SU-DHL-6 (cell line): ENCODE measurements at regions not wholly inside any gene's neighbourhood (a gene's known extent, or its start where the extent isn't known, plus 50 kb on each side); places are given as distances from the start of the nearest gene placed in this dataset.

Experiments used
- H2AFZ ChIP-seq: fragments of 200-600 bp; sonication (generic); 2 replicates; pipeline ENCODE4 v1.6.1; 2014; ENCODE audit warnings: low read depth, mild to moderate bottlenecking, moderate library complexity, mixed read lengths, antibody characterized with exemption, low read length; ENCODE audit not compliant: severe bottlenecking
- H3F3A ChIP-seq: fragments of 200-600 bp; shearing (Covaris generic); 2 replicates; pipeline ENCODE4 v1.6.0; 2016; ENCODE audit warnings: antibody characterized with exemption, mild to moderate bottlenecking; ENCODE audit not compliant: insufficient read depth
- H3K27ac ChIP-seq: fragments of 200-600 bp; sonication (generic); 2 replicates; pipeline ENCODE4 v1.5.1; 2016; ENCODE audit warnings: low read depth, mild to moderate bottlenecking, low read length, moderate library complexity, mixed read lengths
- H3K27me3 ChIP-seq: fragments of 200-600 bp; sonication (generic), shearing (Covaris generic); 2 replicates; pipeline ENCODE4 v1.6.0; 2014; ENCODE audit warnings: mild to moderate bottlenecking, low read length
- H3K36me3 ChIP-seq: fragments of 200-600 bp; sonication (generic); 2 replicates; pipeline ENCODE4 v1.6.1; 2014; ENCODE audit warnings: mild to moderate bottlenecking, low read length, mixed read lengths
- H3K4me2 ChIP-seq: fragments of 300-600, 200-600 bp; shearing (Covaris generic), sonication (generic); 2 replicates; pipeline ENCODE4 v1.6.0; 2014; ENCODE audit warnings: low read length, low read depth, mild to moderate bottlenecking; ENCODE audit not compliant: poor library complexity, severe bottlenecking
- H3K4me3 ChIP-seq: fragments of 200-600 bp; sonication (generic); 2 replicates; pipeline ENCODE4 v1.5.1; 2014; ENCODE audit warnings: antibody characterized with exemption, low read length, mild to moderate bottlenecking, mixed read lengths; ENCODE audit not compliant: insufficient read depth, poor library complexity, severe bottlenecking
- H3K79me2 ChIP-seq: fragments of 200-600 bp; sonication (generic); 2 replicates; pipeline ENCODE4 v1.6.1; 2014; ENCODE audit warnings: mild to moderate bottlenecking, low read length, moderate library complexity; ENCODE audit not compliant: insufficient read depth
- H3K9ac ChIP-seq: fragments of 200-600 bp; sonication (generic); 2 replicates; pipeline ENCODE4 v1.7.0; 2014; ENCODE audit warnings: mild to moderate bottlenecking, low read length
- H3K9me2 ChIP-seq: fragments of 200-600 bp; sonication (generic); replicated peaks from 2 replicates; pipeline ENCODE4 v1.6.1; 2014; ENCODE audit warnings: low read length; ENCODE audit not compliant: insufficient read depth
- H3K9me3 ChIP-seq: fragments of 200-600 bp; sonication (generic); 2 replicates; pipeline ENCODE4 v1.6.1; 2014; ENCODE audit warnings: low read length, mixed read lengths; ENCODE audit not compliant: insufficient read depth
- H4K20me1 ChIP-seq: fragments of 200-600 bp; sonication (generic); 2 replicates; pipeline ENCODE4 v1.6.1; 2014; ENCODE audit warnings: low read depth, mild to moderate bottlenecking, antibody characterized with exemption, low read length, moderate library complexity, mixed read lengths
- EZH2phosphoT487 ChIP-seq: fragments of 200-600 bp; sonication (generic), shearing (Covaris generic); conservative IDR thresholded peaks from 2 replicates; pipeline ENCODE4 v1.6.1; 2018; ENCODE audit warnings: mild to moderate bottlenecking, antibody characterized with exemption, low read length, moderate library complexity, mixed read lengths
- TF ChIP-seq, protein P1 (sequence below): fragments of 200-600 bp; sonication (generic); IDR thresholded peaks from one replicate; pipeline ENCODE4 v1.5.1; 2017; ENCODE audit warnings: antibody characterized with exemption, mild to moderate bottlenecking, low read length, moderate library complexity; ENCODE audit not compliant: insufficient read depth, poor library complexity, severe bottlenecking

DNA sequence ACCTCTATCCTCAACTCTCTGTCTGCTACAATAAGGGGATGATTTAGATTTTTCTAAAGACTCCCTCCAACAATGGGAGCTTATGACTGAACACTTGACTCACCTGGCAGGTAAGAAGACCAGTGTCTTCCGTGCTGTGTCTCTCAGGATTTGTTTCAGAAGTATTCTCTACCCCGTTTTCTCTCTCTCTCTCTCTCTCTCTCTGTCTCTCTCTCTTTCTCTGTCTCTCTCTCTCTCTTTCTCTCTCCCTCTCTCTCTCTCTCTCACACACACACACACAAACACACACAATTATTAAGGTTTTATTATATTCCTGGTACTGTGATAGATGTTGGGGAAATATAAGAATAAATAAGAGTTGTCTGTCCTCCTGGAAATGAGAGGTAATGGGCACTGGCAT is 263.9 kb downstream of the TOX3 start:
- no peak overlapping the region for H3K4me3 ChIP-seq
- no peaks in the 10 kb centered on the region for H3K79me2 ChIP-seq
- no peak overlapping the region for H3K4me2 ChIP-seq
- H3K36me3 ChIP-seq: no peaks in the 10 kb centered on the region
- H3K27me3 ChIP-seq: no peaks in the 10 kb centered on the region
- no peak overlapping the region for H2AFZ ChIP-seq
- H3K9me2 ChIP-seq: no peaks in the 10 kb centered on the region
- no peak for TF ChIP-seq EZH2phosphoT487
- TF ChIP-seq, protein P1, sequence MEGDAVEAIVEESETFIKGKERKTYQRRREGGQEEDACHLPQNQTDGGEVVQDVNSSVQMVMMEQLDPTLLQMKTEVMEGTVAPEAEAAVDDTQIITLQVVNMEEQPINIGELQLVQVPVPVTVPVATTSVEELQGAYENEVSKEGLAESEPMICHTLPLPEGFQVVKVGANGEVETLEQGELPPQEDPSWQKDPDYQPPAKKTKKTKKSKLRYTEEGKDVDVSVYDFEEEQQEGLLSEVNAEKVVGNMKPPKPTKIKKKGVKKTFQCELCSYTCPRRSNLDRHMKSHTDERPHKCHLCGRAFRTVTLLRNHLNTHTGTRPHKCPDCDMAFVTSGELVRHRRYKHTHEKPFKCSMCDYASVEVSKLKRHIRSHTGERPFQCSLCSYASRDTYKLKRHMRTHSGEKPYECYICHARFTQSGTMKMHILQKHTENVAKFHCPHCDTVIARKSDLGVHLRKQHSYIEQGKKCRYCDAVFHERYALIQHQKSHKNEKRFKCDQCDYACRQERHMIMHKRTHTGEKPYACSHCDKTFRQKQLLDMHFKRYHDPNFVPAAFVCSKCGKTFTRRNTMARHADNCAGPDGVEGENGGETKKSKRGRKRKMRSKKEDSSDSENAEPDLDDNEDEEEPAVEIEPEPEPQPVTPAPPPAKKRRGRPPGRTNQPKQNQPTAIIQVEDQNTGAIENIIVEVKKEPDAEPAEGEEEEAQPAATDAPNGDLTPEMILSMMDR: no peak
- no peaks in the 10 kb centered on the region for H3K9me3 ChIP-seq
- H3F3A ChIP-seq: no peaks in the 10 kb centered on the region
- H3K9ac ChIP-seq: no peak overlapping the region
- H4K20me1 ChIP-seq: no peaks in the 10 kb centered on the region
- no peak overlapping the region for H3K27ac ChIP-seq

DNA sequence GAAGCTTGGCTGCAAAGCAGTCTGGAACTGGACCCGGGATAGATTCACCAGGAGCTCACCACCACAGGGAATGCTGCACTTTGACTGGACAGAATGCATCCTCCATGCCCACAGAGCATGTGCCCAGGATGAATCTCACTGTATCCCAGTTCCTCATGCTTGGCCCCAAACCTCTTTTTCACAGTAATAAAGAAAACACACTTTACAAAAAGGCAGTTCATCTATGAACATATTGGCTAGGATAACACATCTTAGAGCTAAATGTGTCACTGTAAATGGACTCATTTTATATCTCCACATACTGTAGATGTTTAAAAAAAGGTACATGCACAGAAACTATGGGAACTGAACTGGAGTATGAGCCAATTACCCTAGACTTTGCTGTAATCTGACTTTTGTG is 266.9 kb downstream of the TOX3 start:
- no peak for TF ChIP-seq EZH2phosphoT487
- TF ChIP-seq, protein P1: no peak
- Histone ChIP-seq H3F3A (no peaks in the 10 kb centered on the region), H3K9me3 (no peaks in the 10 kb centered on the region)

GRCh38 chr16:52271088-52271750 is 275.7 kb downstream of the TOX3 start:
- H3K36me3 ChIP-seq: no peaks in the 10 kb centered on the region
- H3K27me3 ChIP-seq: no peaks in the 10 kb centered on the region
- no peaks in the 10 kb centered on the region for H3K79me2 ChIP-seq
- H3K27ac ChIP-seq: no peak overlapping the region
- no peak overlapping the region for H3K4me3 ChIP-seq
- TF ChIP-seq EZH2phosphoT487: no peak
- TF ChIP-seq, protein P1: no peak
- no peak overlapping the region for H2AFZ ChIP-seq
- no peak overlapping the region for H3K4me2 ChIP-seq
- H4K20me1 ChIP-seq: no peaks in the 10 kb centered on the region
- no peaks in the 10 kb centered on the region for H3F3A ChIP-seq
- no peaks in the 10 kb centered on the region for H3K9me3 ChIP-seq
- no peaks in the 10 kb centered on the region for H3K9me2 ChIP-seq
- no peak overlapping the region for H3K9ac ChIP-seq

More for the DNA sequence above, 266.9 kb downstream of the TOX3 start:
- Histone ChIP-seq H3K4me2 (no peak overlapping the region), H2AFZ (no peak overlapping the region), H4K20me1 (no peaks in the 10 kb centered on the region), H3K27me3 (no peaks in the 10 kb centered on the region), H3K9ac (no peak overlapping the region), H3K79me2 (no peaks in the 10 kb centered on the region), H3K4me3 (no peak overlapping the region), H3K27ac (no peak overlapping the region), H3K9me2 (no peaks in the 10 kb centered on the region), H3K36me3 (no peaks in the 10 kb centered on the region)
